Testis (tissue), 2 donors: ENCODE measurements at regions not wholly inside any gene's neighbourhood (a gene's known extent, or its start where the extent isn't known, plus 50 kb on each side); places are given as distances from the start of the nearest gene placed in this dataset.

Experiments used
- CTCF ChIP-seq, 3 experiments: fragments of 450-650 bp in 2 of 3; fragments of 200-600 bp in 1 of 3; sonication (generic) in 1 of 3; IDR thresholded peaks; one replicate each; pipeline ENCODE4 v1.5.1; 2016 to 2019; ENCODE audit warnings: antibody characterized with exemption in 3 of 3, mild to moderate bottlenecking in 2 of 3, moderate library complexity in 1 of 3
- POLR2A ChIP-seq: fragments of 450-650 bp; IDR thresholded peaks from one replicate; pipeline ENCODE4 v1.6.1; 2017; ENCODE audit warnings: antibody characterized with exemption, mild to moderate bottlenecking, moderate library complexity

GRCh38 chr3:75380276-75380771 lies 283.8 kb upstream of the FRG2C start:
- no peak for TF ChIP-seq CTCF (IDR thresholded peaks at IDR 0.05)
- no peak for TF ChIP-seq POLR2A
